ENCODE measurements at regions not wholly inside any gene's neighbourhood (a gene's known extent, or its start where the extent isn't known, plus 50 kb on each side); places are given as distances from the start of the nearest gene placed in this dataset.
A peak's percentile ranks its signal among the peaks of the same experiment; 100 is the strongest.

DNA sequence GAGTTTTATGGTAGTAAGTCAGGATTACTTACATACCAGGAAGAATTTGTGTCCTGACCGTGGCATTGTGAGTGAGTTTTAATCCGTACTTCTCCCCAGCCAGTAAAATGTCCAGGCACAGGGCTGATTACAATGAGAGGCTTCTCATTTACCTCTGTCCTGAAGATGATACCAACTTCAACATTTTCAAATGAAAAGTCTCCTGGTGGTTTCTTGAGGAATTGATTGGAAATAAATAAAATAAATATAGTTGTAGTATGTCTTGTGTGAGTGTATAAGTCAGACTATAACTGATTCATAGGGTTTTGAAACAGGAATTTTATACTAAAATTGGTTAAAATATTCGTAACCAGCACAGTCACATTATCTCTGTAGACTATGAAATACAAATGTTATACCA, 382.5 kb downstream of the ETS1 start:
- H3K4me3 Mint-ChIP-seq: no peak overlapping the region

DNA sequence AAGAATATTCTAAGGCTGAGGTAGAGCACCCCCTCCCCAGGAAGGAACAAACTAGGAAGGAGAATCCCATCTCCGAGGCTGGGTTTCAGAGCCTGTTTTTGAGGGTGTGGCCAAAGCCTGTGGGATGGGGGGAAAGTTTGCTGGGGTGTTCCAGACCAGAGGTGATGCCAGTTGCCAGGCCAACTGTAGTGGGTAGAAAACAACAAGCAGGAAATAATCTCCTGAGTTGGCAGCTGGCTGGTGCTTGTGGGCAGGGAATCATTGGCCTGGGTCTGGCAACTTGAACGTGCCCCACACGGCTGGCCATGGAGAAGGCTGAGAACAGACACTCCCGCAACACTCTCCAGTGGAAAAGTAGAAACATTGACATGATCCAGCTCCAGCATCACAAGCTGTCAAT, 385.6 kb downstream of the ETS1 start:
- Mint-ChIP-seq H3K4me3 (no peak overlapping the region), H3K9me3 (no peaks in the 10 kb centered on the region), H3K36me3 (ENCODE audit: low read depth) (no peaks in the 10 kb centered on the region), H3K4me1 (no peaks in the 10 kb centered on the region), H3K27me3 (ENCODE audit: low read depth) (no peaks in the 10 kb centered on the region), H3K27ac (ENCODE audit: unreplicated experiment) (no peak overlapping the region)
- DNase-seq (ENCODE audit: low read depth, low spot score): no peak
- TF ChIP-seq, protein P1, sequence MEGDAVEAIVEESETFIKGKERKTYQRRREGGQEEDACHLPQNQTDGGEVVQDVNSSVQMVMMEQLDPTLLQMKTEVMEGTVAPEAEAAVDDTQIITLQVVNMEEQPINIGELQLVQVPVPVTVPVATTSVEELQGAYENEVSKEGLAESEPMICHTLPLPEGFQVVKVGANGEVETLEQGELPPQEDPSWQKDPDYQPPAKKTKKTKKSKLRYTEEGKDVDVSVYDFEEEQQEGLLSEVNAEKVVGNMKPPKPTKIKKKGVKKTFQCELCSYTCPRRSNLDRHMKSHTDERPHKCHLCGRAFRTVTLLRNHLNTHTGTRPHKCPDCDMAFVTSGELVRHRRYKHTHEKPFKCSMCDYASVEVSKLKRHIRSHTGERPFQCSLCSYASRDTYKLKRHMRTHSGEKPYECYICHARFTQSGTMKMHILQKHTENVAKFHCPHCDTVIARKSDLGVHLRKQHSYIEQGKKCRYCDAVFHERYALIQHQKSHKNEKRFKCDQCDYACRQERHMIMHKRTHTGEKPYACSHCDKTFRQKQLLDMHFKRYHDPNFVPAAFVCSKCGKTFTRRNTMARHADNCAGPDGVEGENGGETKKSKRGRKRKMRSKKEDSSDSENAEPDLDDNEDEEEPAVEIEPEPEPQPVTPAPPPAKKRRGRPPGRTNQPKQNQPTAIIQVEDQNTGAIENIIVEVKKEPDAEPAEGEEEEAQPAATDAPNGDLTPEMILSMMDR (conservative IDR thresholded peaks at IDR 0.05): no peak

More for the DNA sequence above, 382.5 kb downstream of the ETS1 start:
- H3K27ac Mint-ChIP-seq (ENCODE audit: unreplicated experiment): no peak overlapping the region
- TF ChIP-seq, protein P1 (conservative IDR thresholded peaks at IDR 0.05): peak; percentile 31
- no peaks in the 10 kb centered on the region for H3K9me3 Mint-ChIP-seq
- no peaks in the 10 kb centered on the region for H3K4me1 Mint-ChIP-seq
- no peak for DNase-seq (ENCODE audit: low read depth, low spot score)
- no peaks in the 10 kb centered on the region for H3K36me3 Mint-ChIP-seq (ENCODE audit: low read depth)
- H3K27me3 Mint-ChIP-seq (ENCODE audit: low read depth): no peaks in the 10 kb centered on the region

DNA sequence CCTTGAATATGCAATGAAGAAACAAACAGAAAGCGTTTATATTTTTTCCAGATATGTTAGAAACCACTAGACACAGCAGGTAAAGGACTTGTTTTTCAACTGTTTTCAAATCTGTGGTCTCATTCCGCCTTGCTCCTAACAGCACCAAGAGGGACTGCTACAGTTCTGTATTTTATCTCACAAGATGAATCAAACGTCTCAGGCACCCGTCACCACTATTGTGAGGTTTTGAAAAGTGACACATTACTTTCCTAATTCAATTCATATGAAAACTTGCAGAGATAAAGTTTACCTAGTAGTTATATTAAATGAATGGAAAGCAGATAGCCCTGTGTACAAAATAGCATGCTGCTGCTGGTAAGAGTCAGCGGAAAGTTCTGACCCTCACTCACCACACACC, 386.3 kb downstream of the ETS1 start:
- no peaks in the 10 kb centered on the region for H3K4me1 Mint-ChIP-seq
- TF ChIP-seq, protein P1 (conservative IDR thresholded peaks at IDR 0.05): no peak
- H3K36me3 Mint-ChIP-seq (ENCODE audit: low read depth): no peaks in the 10 kb centered on the region
- H3K27me3 Mint-ChIP-seq (ENCODE audit: low read depth): no peaks in the 10 kb centered on the region
- H3K4me3 Mint-ChIP-seq: no peak overlapping the region
- no peak for DNase-seq (ENCODE audit: low read depth, low spot score)
- no peak overlapping the region for H3K27ac Mint-ChIP-seq (ENCODE audit: unreplicated experiment)
- H3K9me3 Mint-ChIP-seq: no peaks in the 10 kb centered on the region

DNA sequence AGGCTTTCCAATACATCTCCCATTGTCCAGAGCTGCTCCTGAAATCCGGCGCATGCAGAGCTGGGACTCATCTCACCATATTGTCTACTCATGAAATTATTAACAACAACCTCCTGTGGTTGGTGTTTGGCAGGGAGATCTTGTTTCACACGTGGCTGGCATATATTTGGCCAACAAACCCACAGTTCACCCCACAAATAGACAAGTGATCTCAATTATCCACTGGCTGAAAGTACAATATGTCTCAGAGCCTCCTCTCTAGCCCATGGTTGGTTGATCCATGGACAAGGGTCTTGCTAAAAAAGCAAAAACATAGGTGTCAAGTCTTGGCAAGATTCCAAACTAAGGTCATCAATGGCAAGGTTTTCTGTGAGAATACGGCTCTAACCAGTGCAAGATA, 386.9 kb downstream of the ETS1 start:
- Mint-ChIP-seq H3K27me3 (ENCODE audit: low read depth) (no peaks in the 10 kb centered on the region), H3K27ac (ENCODE audit: unreplicated experiment) (no peak overlapping the region), H3K4me3 (no peak overlapping the region), H3K9me3 (no peaks in the 10 kb centered on the region), H3K36me3 (ENCODE audit: low read depth) (no peaks in the 10 kb centered on the region), H3K4me1 (no peaks in the 10 kb centered on the region)
- DNase-seq (ENCODE audit: low read depth, low spot score): no peak
- TF ChIP-seq, protein P1 (conservative IDR thresholded peaks at IDR 0.05): no peak

DNA sequence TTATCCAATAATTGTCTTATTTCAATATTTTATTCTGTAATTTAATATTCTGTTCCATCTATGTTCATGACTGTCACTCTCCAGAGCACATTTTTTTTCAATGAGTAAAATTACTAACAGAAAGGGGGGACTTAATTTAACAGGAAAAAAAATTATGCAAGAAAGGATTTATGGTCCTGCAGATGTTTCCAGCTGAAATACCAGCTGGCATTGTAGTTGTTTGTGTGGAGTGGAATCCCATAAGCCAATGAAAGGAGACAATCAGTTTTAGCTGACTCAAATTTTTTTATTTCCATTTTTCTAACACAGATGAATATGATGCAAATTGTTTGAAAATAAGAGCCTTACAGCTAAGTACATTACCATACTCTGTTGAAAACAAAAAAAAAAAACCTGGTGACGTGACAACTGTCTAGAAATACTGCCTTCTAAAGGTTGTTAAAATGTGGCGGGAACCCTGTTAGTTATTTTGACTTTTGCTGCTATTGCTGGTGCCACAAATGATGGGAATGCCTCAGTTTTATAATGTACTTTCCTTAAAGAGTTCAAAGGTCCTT, 389.1 kb downstream of the ETS1 start:
- H3K27ac Mint-ChIP-seq (ENCODE audit: unreplicated experiment): no peak overlapping the region

More for the DNA sequence above, 389.1 kb downstream of the ETS1 start:
- no peaks in the 10 kb centered on the region for H3K36me3 Mint-ChIP-seq (ENCODE audit: low read depth)
- no peaks in the 10 kb centered on the region for H3K27me3 Mint-ChIP-seq (ENCODE audit: low read depth)
- H3K9me3 Mint-ChIP-seq: no peaks in the 10 kb centered on the region
- TF ChIP-seq, protein P1 (conservative IDR thresholded peaks at IDR 0.05): no peak
- no peak overlapping the region for H3K4me3 Mint-ChIP-seq
- no peak for DNase-seq (ENCODE audit: low read depth, low spot score)
- H3K4me1 Mint-ChIP-seq: no peaks in the 10 kb centered on the region

Measured in neural crest cell (in vitro differentiated cells).